ENCODE measurements at regions not wholly inside any gene's neighbourhood (a gene's known extent, or its start where the extent isn't known, plus 50 kb on each side); places are given as distances from the start of the nearest gene placed in this dataset.

DNA sequence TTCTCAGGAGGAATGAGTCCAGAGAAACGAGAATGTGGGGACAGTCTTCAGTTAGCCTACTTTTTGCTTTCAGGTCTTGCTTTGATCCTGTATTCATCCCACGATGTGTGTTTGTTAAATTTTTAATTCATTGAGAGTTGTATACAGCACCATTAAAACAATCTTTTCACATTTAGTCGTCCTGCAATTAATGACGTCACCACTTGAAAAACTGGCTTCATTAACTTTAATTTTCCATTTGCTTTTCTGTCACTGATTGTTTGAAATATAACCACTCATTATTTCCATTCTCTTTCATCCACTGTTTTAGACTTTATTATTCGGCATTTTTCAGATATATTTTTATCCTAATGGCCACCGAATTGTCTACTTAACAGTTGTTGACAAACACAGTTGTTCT lies 146.9 kb downstream of the TFEC start:
- no peak for DNase-seq

DNA sequence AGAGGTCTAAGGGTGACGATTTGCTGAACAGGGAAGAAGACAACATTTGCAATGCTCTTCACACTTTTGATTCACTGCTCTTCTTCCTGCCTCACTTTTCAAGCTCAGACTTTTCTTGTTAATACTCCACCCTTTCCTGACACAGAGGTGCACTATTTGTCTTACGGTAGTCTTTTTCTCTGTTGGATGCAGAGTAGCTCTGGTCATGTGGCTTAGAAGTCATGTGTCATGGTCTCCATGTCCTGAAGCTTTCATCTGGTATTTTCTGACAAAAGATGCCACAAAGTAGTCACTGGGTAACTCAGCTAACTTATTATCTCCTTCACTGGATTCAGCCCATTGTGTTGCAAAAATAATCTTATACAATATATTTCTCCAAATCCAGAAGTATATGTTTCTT lies 149.1 kb downstream of the TFEC start:
- no peak for DNase-seq

DNA sequence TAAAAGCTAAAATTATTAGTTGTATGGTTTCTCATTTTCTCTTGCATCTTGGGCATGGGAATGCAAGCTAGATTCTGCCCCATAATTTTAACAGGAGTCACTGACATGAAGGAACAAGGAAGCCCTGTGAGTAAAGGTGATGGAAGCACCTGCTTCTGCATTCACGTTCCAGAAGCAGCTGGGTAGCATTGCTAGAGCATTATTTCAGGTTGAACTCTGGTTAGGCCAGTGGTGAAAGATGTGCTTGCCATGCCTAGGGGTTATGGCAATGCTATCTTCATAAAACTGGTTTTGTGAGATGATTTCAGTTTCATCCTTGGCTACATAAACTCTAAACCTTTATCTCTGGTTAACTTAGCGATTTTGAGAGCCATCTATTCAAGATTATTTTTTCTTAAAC lies 151.4 kb downstream of the TFEC start:
- no peak for DNase-seq

DNA sequence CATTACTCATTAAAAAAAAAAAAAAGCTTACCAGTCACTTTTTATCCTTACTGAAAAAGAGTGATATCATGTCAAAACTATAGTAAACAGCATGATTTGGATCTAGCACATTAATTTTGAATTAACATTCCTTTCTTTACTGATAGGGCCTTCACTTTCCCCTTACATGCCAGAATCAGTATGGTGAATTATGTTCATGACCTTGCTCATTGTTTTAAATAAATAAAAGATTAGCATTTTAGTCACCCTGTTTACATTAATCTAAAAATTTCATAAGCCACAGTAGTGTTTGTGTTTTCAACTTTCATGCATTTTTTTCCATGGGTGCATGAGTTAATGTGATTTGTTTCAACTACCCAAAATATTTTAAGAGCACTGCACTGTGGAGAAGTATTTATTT lies 160.8 kb downstream of the TFEC start:
- no peak for DNase-seq

DNA sequence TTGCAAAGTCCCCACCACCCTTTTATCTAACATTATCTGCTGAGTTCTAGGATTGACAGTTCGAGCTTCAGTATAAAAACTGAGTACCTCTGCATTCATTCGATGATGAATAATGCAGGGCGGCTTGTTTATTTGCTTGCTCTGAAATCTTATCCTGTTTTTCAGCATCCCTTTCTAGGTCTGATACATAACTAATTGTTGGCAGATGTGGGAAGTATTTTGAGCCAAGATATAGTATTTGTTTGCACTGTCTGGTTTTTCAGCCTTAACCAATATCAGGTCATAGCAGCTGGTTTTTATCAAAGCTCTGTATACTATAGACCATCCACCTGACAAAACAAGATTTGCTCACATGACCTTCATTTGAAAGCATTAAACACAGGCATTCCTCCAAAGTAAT lies 161.4 kb downstream of the TFEC start:
- no peak for DNase-seq

- no peak for DNase-seq
These were observed 162.2 kb downstream of the TFEC start for GRCh38 chr7:115868369-115868768.

DNA sequence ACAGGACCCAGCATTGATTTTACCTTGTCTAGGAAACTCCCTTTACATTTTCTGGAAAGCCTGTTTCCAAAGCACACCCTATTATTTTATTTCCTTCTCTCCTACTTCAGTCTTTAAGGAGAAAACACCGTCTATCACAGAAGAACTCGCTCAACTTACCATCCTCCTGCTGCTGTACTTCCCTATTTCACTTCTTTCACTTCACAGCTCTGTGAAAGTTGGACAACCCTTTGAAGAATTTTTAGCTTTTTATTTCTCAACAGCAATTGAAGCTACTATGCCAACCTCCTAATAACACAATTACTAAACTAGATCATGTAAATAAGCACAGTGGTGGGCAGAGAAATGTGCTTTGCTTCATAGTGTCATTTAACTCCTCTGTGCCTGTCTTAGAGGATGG lies 166.5 kb downstream of the TFEC start:
- DNase-seq = no peak

DNA sequence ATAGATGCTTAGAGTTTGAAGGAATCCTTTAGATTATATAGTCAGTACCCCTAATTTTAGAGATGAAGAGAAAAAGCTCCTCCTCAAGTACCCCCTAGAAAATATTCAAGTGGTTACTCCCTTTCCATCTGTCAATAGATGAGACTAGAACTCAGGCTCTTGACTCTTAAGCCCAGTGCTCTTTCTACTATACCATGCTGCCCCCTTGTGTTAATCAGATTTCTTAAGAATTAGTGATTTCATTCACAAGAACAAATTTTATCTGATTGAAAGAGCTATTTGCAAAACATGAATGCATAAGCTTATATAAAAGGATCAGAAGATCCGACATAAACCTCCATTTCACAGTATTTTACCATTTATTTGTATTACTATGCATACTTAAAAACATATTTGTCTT lies 179.3 kb downstream of the TFEC start:
- DNase-seq = no peak

GRCh38 chr7:115850774-115851173 lies 179.8 kb downstream of the TFEC start:
- no peak for DNase-seq

DNA sequence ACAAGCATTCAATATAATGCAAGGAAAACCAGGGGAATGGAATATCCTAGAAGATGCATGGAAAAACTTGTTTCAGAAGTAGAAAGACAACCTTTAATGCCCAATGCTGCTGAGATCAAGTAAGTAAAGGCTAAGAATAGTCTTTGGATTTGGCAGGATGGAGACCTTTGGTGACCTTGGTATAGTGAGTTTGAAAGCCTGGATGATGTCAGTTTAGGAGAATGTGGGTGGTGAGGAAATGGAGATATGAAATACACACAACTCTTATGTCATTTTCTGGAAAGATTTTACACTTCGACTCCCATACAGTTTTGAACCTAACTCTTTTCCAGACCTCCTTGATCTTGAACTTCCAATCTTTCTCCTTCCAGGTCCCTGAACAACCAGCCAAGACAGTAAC lies 185.7 kb downstream of the TFEC start:
- DNase-seq = no peak

DNA sequence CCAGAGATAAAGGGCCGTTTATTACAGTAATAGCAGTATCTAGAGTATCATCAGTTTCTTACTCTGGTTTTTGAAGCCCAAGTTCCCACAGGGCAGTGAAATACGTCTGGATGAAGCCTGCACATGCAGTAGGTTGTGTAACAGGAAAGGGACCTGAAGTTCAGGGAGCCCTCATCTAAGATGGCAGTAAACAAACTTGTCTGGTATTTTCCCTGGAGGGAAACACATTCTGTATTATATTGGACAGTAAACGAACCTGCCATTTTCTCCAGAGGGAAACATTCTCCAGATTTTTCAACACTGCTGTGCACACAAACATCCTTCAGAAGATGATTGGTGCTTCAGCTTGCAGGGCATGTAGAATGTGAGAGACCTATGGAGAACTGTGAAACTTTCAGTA lies 189.9 kb downstream of the TFEC start:
- no peak for DNase-seq

DNA sequence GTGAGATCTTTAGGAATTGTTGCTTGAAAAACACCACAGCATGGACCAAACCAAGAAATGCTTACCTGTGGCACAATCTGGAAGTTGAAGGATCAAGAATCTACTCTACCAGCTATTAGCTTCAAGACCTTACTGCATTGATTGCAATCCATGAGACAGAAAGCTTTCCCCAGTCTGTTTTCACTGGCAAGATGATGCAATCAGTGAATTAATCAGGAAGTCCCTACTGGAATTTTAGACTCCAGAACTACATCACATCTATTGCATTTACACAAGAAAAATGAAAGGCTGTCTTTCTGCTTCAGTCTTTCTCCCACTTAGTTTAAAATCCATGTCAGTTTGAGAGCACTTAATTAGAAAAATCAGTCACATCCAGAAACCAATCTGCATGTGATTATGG lies 191.7 kb downstream of the TFEC start:
- DNase-seq = no peak

GRCh38 chr7:115831371-115831770 lies 199.2 kb downstream of the TFEC start:
- no peak for DNase-seq

DNA sequence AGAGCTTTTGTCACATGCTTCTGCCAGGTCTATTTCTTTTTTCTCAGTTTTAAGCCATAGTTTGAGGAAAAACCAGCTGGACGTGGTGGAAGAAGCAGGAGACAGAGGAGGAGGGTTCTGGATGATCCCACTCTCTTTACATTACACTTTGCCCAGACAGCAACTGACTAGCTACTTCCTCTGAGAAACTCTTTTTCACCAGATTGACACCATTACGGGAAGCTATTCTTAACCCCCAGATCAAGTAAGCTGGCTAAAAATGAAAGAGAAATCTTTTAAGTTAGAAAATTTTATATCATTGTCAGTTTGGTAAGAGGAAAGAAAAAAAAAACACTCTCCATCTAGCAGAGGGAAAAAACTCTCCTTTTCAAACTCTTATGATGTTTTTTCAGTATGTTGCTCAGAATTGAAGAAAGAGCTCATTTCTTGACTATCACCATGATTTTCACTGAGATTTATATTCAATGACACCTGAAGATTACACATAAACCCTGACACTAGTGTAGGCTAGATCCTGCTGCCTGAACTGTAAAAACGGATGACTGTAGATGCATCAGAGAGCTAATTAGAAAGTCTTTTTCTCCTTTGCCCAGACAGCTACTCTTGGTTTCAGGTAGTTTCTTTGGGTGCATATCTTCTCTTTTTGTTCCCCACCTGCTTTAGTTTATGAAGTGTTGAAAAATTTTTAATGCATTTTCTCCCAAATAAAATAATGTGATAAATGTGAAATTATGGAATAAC lies 203.1 kb downstream of the TFEC start:
- DNase-seq = no peak

DNA sequence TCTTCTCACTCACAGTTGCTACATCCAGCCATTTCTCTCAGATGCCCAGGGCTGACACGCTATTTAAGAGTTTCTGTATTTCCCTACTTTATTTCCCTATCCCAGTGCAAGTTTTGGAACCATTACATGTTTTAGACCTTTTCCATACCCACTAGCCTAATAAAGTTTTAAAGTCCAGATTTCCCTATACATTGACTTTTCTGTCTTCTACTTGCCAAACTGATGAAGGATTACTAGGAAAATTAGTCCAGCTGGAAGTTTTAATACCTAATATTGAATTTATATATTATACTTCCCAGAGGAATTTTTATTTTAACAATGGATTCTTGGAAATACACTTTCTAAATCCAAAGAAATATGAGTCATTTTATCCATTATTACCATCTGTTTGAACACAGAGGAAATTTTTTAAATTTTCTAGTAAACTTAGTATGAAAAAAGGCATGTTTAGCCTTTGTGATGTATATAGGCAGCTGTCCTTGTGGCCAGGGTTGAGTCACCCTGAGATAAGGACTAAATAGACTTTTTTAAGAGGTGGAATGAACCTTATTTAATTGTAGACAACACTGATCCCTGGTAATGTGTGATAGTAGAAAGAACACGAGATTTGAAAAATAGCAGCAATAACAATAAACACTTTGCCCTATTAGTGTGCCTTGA lies 205.0 kb downstream of the TFEC start:
- DNase-seq = no peak

DNA sequence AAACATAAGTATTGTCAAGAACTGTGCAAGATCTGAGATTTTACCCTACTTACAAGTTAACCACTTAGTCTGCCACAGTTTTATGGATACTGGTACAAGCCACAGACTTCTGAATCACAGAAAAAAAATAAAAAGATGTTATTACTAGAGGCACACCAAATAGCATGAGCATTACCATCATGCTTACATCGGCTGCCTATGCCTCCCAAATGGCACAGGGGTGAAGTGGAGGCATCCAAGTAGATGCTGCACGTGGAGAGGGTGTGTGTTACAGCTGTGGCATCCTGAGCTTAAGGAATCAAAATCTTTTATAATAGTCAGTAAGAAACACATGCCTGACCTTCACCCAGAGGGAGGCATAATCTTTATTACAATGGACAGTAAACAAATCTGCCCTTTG lies 207.8 kb downstream of the TFEC start:
- no peak for DNase-seq

- no peak for DNase-seq
These were observed 208.2 kb downstream of the TFEC start for GRCh38 chr7:115822380-115822779.

- no peak for DNase-seq
These were observed 214.1 kb downstream of the TFEC start for GRCh38 chr7:115816318-115816974.

DNA sequence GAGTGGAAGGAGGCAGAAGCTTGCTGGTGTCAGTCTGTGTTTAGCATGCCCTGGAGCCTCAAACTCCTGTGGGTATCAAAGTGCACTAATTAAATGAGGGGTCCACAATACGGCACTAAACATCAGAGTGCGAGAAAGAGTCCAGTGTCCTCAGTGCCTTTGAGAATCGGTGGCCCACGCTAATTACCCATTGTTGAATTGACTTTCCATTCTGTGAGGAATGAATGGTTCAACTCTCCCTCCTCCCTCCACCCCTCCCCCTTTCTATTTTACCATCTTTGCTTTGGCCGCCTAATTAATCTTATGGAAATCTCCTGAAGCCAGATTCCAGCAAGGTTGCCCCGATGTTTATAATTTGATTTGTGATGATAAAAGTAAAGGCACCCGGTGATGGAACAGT lies 217.8 kb downstream of the TFEC start:
- no peak for DNase-seq

DNA sequence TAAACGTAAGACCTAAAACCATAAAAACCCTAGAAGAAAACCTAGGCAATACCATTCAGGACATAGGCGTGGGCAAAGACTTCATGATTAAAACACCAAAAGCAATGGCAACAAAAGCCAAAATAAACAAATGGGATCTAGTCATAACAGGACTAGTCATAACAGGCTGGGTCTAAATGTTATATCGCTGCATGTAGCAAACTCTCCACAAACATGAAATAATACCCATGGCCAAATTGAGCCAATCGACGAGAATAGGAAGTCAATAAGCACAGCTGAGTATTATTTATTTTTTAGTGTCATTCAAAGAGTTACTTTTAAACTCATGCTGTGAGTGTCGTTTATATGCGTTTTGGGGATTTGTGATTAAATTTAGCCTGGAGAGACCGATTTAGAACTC lies 225.1 kb downstream of the TFEC start:
- DNase-seq = no peak

DNA sequence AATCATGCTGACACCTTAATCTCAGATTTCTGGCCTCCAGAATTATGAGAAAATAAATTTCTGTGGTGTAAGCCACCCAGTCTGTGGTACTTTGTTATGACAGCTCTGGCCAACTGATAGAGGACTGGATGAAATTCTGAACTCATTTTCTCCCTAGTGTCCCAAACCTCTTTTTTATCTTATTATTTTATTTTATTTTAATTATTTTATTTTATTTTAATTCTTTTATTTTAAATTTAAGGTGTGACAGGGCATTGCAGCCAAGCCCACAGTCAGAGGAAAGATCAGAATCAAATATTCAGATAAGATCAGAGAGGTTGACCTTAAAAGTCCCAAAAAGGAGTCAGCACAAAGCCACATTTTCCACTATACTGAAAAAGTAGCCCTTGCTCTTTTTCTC lies 228.1 kb downstream of the TFEC start:
- no peak for DNase-seq

GRCh38 chr7:115799430-115799829 lies 231.1 kb downstream of the TFEC start:
- DNase-seq = no peak

Measured in amygdala (tissue), 56 donors.